Testis (tissue), 2 donors: ENCODE measurements at regions not wholly inside any gene's neighbourhood (a gene's known extent, or its start where the extent isn't known, plus 50 kb on each side); places are given as distances from the start of the nearest gene placed in this dataset.

Experiments
- CTCF ChIP-seq, 3 experiments: fragments of 450-650 bp in 2 of 3; fragments of 200-600 bp in 1 of 3; sonication (generic) in 1 of 3; IDR thresholded peaks; one replicate each; pipeline ENCODE4 v1.5.1; 2016 to 2019; ENCODE audit warnings: antibody characterized with exemption in 3 of 3, mild to moderate bottlenecking in 2 of 3, moderate library complexity in 1 of 3
- POLR2A ChIP-seq: fragments of 450-650 bp; IDR thresholded peaks from one replicate; pipeline ENCODE4 v1.6.1; 2017; ENCODE audit warnings: antibody characterized with exemption, mild to moderate bottlenecking, moderate library complexity

GRCh38 chr20:24096864-24097450 lies 108.4 kb upstream of the GGTLC1 start:
- TF ChIP-seq CTCF (IDR thresholded peaks at IDR 0.05) (no peak), POLR2A (no peak)
